GM18861 (cell line): ENCODE measurements at regions not wholly inside any gene's neighbourhood (a gene's known extent, or its start where the extent isn't known, plus 50 kb on each side); places are given as distances from the start of the nearest gene placed in this dataset.

Source experiments
- ATAC-seq: cut with Tn5 transposase; IDR thresholded peaks from one replicate; pipeline ENCODE4 v1.9.1; 2021; ENCODE audit not compliant: unreplicated experiment

DNA sequence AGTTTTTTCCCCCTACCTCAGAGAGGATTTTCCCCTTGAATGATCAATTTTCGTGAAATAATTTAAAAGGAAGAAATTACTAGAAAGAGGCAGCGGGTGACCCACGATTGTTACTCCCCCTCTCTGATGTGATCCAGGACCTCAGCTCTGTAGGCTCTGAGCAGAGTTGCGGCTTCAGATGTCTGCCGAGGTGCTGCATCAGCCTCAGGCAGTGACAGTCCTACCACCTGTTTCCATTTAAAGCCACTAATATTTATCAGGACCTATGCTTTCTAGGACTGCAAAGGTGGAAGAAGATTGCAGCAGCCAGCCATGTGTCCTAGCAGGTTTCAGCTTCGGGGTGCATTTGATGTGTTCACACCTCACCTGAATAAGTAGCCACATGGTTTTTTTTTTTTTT, 294.8 kb upstream of the C2CD4B start:
- ATAC-seq: no peak

GRCh38 chr15:62462268-62462667, 297.2 kb upstream of the C2CD4B start:
- ATAC-seq: no peak

- no peak for ATAC-seq
These were observed 297.6 kb upstream of the C2CD4B start for GRCh38 chr15:62462721-62463120.

GRCh38 chr15:62464705-62465104, 299.6 kb upstream of the C2CD4B start:
- no peak for ATAC-seq

- no peak for ATAC-seq
These were observed 300.1 kb upstream of the C2CD4B start for GRCh38 chr15:62465173-62465572.

- no peak for ATAC-seq
These were observed 304.4 kb upstream of the C2CD4B start for GRCh38 chr15:62469478-62469873.

- no peak for ATAC-seq
These were observed 305.0 kb upstream of the C2CD4B start for GRCh38 chr15:62469874-62470688.

- no peak for ATAC-seq
These were observed 307.7 kb upstream of the C2CD4B start for GRCh38 chr15:62472616-62473299.

- no peak for ATAC-seq
These were observed 309.1 kb upstream of the C2CD4B start for GRCh38 chr15:62474021-62474770.

DNA sequence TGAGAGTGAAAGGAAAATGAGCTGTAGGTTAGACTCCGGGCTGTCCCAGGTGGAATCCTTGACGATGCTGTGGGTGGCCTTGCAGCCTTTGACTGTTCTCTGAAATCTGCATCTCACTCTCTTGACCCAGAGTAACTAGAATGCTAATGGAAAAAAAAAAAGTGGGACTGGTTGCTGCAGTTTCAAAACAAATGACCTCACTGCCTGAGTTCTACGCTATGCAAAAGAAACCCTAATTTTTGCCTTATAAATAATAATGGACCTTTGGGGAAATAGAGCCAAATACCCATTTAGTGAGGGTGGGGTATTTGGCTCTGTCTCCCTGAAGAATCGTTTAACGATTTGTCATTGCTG, 309.7 kb upstream of the C2CD4B start:
- no peak for ATAC-seq

GRCh38 chr15:62475591-62475990, 310.5 kb upstream of the C2CD4B start:
- no peak for ATAC-seq

DNA sequence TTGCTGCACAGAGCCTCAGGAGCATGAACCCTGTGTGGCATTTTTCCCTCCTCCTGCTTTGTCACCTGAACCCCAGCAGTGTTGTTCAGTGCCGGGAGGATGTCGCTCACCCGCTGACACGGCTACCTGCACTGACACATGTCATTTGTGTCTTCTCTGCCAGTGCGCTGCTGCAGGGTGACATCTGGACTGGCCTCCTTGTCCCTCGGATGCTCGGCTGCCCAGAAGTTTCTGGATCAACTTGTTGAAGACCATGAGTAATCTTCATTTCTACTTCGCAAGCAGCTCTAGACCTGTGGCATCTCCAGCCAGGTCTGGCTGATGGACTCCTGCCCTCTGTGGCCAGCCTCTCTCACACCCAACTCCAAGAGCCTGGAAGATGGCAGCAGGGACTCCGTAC, 311.1 kb upstream of the C2CD4B start:
- ATAC-seq: no peak

DNA sequence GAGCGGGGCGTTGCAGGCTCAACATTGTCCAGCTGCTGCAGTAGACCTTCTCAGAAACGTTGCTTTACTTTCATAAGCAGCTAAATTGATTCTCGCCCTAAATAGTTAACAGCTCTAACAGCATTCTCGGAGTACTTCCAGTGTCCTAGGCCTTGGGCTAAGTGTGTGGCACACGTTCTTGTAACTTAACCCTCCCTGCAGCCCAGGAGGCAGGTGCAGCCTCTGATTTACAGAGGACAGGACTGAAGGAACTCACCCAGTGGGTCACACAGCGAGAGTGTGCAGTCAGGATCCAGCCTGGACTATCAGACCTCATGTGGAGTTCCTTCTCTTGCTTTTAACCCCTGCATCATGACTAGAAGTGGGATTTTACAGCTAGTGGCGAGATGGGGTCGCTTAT, 312.8 kb upstream of the C2CD4B start:
- no peak for ATAC-seq

- peak; percentile 89 for ATAC-seq
These were observed 317.8 kb upstream of the C2CD4B start for GRCh38 chr15:62482785-62483429.

- no peak for ATAC-seq
These were observed 318.7 kb upstream of the C2CD4B start for GRCh38 chr15:62483814-62484213.

- ATAC-seq: no peak
These were observed 320.2 kb upstream of the C2CD4B start for GRCh38 chr15:62485170-62485720.

DNA sequence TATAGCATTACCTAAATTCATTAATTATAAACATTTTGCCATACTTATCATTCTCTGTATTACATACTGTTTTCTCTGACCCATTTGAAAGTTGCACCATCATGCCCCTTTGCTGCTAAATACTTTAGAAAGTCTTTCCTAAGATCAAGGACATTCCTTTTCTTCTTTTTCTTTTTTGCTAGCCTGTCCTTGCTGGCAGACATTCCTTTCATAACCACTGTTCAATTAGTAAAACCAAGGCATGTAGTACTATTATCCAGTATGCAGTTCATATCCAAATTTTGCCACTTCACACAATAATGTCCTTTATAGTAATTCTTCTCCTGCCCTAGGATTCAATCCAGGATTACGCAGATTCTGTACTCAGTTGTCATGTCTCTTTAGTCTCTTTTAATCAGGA, 321.0 kb upstream of the C2CD4B start:
- ATAC-seq: no peak

DNA sequence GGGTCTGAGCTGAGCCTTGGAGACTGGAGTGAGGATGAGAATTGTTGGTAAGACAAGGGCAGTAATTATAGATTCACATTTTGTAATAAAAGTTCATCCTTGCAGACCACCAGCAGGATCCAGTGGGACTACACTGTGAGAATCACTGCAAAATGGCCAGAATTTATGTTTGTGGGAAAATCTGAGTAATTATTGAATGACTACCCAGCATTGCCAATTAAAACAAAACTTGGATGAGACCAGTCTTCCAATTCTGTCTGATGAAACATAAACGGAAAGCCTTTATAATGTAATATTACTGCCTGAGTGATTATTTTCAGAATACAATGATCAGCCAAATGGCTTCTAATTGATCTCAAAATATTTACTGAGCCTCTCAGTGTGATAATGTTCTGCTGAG, 323.3 kb upstream of the C2CD4B start:
- ATAC-seq: no peak

DNA sequence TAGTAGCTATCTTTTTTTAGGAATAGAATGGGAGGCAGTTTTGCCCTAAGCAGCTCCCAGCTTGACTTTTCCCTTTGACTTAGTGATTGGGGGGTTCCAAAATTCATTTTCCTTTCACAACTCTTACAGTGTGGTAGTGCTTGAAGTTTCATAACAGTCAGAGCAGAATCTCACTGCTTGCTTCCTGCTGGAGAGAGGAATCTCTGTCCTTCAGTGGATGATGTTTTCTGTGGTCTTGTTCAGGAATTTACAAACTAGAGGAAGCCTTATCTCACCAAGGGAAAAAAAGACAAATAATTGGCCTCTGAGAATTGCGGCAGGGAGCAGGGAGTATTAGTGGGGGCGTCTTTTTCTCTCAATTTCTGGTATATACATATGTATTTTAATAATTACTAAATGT, 326.6 kb upstream of the C2CD4B start:
- ATAC-seq: no peak

- no peak for ATAC-seq
These were observed 327.8 kb upstream of the C2CD4B start for GRCh38 chr15:62492900-62493299.

- no peak for ATAC-seq
These were observed 329.1 kb upstream of the C2CD4B start for GRCh38 chr15:62494197-62494596.
